Ovary (tissue), 7 donors: ENCODE measurements at regions not wholly inside any gene's neighbourhood (a gene's known extent, or its start where the extent isn't known, plus 50 kb on each side); places are given as distances from the start of the nearest gene placed in this dataset.

Experiments used
- DNase-seq, 5 donors: peaks; one replicate each; pipeline ENCODE4 v3.0.0-alpha.2; 2019 to 2020
- H3K27ac ChIP-seq, 2 donors: fragments of 200-600 bp; one replicate each; pipeline versions ENCODE4 v1.5.1 to v1.8.0; 2019 to 2022
- H3K27me3 ChIP-seq: fragments of 200-600 bp; one replicate; pipeline ENCODE4 v1.8.0; 2022
- H3K36me3 ChIP-seq: fragments of 200-600 bp; sonication (generic); one replicate; pipeline ENCODE4 v1.5.1; 2019
- H3K4me1 ChIP-seq: one replicate; pipeline ENCODE4 v1.8.1; 2013; ENCODE audit warnings: mild to moderate bottlenecking, moderate library complexity; ENCODE audit not compliant: insufficient read depth
- H3K4me3 ChIP-seq: fragments of 200-600 bp; sonication (generic); one replicate; pipeline ENCODE4 v1.5.1; 2017
- H3K9me3 ChIP-seq, 2 donors: fragments of 200-600 bp in 1 of 2; sonication (generic) in 1 of 2; one replicate each; pipeline versions ENCODE4 v1.5.1 to v1.8.1; 2013 to 2019; ENCODE audit warnings: mild to moderate bottlenecking in 1 of 2, moderate library complexity in 1 of 2
- EP300 ChIP-seq: sonication (generic); formaldehyde crosslinking; IDR thresholded peaks from one replicate; pipeline ENCODE4 v1.6.1; 2017; ENCODE audit warnings: antibody characterized with exemption
- POLR2A ChIP-seq: fragments of 450-650 bp; IDR thresholded peaks from one replicate; pipeline ENCODE4 v1.6.1; 2017; ENCODE audit warnings: antibody characterized with exemption, mild to moderate bottlenecking, moderate library complexity
- WGBS, 3 donors: extraction: QIAGEN DNeasy Blood & Tissue Kit in 1 of 3; methylation state at CpG; one replicate each; pipeline versions ENCODE4 v1.1.5 to v1.1.7; 2013 to 2017; 5-methylcytosine and 5-hydroxymethylcytosine counted together
- intact Hi-C, 4 donors: fragments of 100-400 bp; cut with DNase I; formaldehyde crosslinking; loops; one replicate each; pipeline versions ENCODE4 v1.11.0 to v1.15.1; 2022 to 2023
- TF ChIP-seq, protein P1 (sequence below), 3 donors: fragments of 450-650 bp in 2 of 3; fragments of 200-600 bp in 1 of 3; IDR thresholded peaks; one replicate each; pipeline versions ENCODE4 v1.5.1 to v1.8.0; 2016 to 2022; ENCODE audit warnings: antibody characterized with exemption in 3 of 3, mild to moderate bottlenecking in 1 of 3
- donor health status: DM: no; HTN: no; CAD: no; lungs with moderate emphysema.
- donor health status: DM: no; HTN: no; CAD: no.
- donor health status: Bipolar disorder and iron deficiency.
- donor health status: DM: no; HTN: no; CAD: no.
- donor health status: DM: yes; HTN: yes; CAD: no.

DNA sequence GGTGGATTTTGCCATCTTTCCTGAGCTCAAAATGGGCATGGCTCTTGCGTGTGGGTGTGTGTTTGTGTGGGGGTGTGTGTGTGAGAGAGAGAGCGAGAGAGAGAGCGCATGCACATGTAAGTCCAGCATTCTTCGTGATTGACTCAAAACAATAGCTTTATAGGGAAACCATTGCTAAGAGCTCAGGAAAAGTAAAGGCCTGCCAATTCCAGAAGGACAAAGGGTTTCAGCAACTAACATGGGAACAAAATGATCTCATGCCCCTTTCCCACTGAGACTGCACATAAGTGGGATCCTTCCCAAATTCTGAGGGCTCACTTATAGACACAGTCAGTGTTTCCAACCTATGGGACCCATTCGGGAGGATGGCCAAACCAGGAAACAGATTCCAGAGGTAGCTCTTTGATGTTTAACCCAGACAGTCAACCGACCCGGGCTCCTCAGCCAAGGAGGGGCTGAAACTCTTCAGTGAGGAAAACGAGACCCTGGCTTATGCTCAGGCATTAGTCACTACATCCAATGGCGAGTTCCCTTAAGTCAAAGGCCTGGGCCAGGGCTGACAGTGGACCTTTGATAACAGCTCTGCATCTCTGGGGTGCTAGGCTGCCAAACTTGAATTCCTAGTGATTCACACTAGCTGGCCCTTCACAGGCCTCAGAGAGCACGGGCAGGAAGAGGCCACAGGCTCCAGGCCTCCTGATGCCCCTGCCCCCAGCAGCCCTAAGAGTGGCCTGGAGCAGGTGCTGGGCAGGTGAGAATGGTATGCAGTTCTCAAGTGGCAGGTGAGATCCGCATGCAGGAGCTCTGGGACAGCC lies 305.0 kb upstream of the C2CD4B start:
- H3K36me3 ChIP-seq = no peaks in the 10 kb centered on the region
- H3K4me3 ChIP-seq = no peak overlapping the region
- peak in 1 of 5 donors; percentile 47 for DNase-seq
- WGBS, 3 donors = 44 to 66% (median 46%) methylated on average over 11 of the region's 11 CpGs
- TF ChIP-seq, protein P1, sequence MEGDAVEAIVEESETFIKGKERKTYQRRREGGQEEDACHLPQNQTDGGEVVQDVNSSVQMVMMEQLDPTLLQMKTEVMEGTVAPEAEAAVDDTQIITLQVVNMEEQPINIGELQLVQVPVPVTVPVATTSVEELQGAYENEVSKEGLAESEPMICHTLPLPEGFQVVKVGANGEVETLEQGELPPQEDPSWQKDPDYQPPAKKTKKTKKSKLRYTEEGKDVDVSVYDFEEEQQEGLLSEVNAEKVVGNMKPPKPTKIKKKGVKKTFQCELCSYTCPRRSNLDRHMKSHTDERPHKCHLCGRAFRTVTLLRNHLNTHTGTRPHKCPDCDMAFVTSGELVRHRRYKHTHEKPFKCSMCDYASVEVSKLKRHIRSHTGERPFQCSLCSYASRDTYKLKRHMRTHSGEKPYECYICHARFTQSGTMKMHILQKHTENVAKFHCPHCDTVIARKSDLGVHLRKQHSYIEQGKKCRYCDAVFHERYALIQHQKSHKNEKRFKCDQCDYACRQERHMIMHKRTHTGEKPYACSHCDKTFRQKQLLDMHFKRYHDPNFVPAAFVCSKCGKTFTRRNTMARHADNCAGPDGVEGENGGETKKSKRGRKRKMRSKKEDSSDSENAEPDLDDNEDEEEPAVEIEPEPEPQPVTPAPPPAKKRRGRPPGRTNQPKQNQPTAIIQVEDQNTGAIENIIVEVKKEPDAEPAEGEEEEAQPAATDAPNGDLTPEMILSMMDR (IDR thresholded peaks at IDR 0.05) = no peak
- TF ChIP-seq POLR2A (no peak), EP300 (no peak)
- no peaks in the 10 kb centered on the region for H3K27me3 ChIP-seq
- intact Hi-C loops = no loop called here
- H3K9me3 ChIP-seq = no peaks in the 10 kb centered on the region
- no peak overlapping the region for H3K27ac ChIP-seq
- H3K4me1 ChIP-seq = peaks cover 4% of the 10 kb centered on the region

DNA sequence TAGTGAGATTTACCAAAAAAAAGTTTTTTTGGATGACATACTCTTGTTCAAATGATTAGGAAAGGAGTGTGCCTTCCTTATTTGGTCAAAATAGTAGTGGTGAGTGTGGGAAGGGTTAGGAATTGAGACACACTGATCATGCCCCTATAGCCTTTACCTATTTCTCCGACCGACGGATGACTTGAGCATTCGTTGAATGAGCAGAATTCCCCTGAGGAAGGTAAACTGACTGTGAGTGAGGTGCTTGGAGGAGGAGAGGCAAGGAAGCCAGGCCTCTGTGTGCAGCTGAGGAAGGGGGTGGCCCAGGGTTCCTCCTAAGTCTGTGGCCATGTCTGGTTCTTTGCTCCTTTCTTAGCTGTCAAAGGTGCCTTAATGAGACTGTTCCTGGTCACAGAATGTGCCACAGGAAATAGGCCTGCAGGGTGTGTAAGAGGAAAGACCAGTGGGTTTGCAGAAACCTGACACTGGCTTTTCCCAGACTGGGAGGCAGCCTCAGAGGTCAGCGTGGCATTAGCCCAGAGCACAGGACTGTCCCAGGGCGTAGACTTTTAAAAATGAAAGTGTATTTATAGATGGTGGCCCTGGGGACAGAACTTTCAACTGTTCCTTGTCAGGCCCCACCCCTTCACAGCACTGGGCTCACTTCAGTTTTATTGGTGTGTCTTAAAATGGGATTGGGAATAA lies 307.7 kb upstream of the C2CD4B start:
- DNase-seq = no peak
- Histone ChIP-seq H3K36me3 (no peaks in the 10 kb centered on the region), H3K27ac (no peak overlapping the region), H3K27me3 (no peaks in the 10 kb centered on the region), H3K4me1 (peaks cover 8% of the 10 kb centered on the region), H3K9me3 (no peaks in the 10 kb centered on the region), H3K4me3 (no peak overlapping the region)
- intact Hi-C loops = no loop called here
- TF ChIP-seq POLR2A (no peak), EP300 (no peak)
- TF ChIP-seq, protein P1 (IDR thresholded peaks at IDR 0.05) = no peak
- 68 to 89% (median 80%) methylated on average over 6 of the region's 6 CpGs for WGBS, 3 donors

DNA sequence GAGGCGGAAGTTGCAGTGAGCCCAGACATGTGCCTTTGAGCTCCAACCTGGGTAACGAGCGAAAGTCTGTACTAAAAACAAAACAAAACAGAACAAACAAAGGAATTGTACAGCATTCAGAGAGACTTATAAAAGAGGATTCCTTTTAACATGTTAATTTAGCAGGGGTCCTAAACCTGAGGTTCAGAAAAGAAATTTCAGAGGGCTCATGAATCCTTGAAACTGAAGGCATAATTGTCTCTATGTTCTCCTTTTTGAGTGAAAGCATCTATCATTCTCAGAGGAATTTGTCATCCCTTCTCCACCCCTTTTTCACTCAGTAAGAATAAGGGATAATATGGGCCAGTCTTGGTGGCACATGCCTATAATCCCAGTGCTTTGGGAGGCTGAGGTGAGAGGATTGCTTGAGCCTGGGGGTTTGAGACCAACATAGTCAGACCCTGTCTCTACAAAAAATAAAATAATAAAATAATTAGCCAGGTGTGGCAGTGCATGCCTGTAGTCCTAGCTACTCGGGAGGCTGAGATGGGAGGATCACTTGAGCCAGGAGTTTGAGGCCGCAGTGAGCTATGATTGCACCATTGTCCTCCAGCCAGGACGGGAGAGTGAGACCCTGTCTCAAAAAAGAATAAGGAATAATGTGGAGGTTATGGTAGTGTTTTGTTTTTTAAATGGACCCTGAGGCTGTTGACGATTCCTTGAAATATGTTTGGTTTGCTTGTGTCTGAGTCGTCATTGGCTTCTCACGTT lies 309.1 kb upstream of the C2CD4B start:
- no peaks in the 10 kb centered on the region for H3K27me3 ChIP-seq
- TF ChIP-seq, protein P1 (IDR thresholded peaks at IDR 0.05) = no peak
- no peak for TF ChIP-seq POLR2A
- no peak for TF ChIP-seq EP300
- intact Hi-C loops = no loop called here
- no peak for DNase-seq
- H3K27ac ChIP-seq = no peak overlapping the region
- H3K9me3 ChIP-seq = no peaks in the 10 kb centered on the region
- peaks cover 8% of the 10 kb centered on the region for H3K4me1 ChIP-seq
- 69 to 74% (median 73%) methylated on average over 9 of the region's 9 CpGs for WGBS, 3 donors
- no peaks in the 10 kb centered on the region for H3K36me3 ChIP-seq
- no peak overlapping the region for H3K4me3 ChIP-seq

DNA sequence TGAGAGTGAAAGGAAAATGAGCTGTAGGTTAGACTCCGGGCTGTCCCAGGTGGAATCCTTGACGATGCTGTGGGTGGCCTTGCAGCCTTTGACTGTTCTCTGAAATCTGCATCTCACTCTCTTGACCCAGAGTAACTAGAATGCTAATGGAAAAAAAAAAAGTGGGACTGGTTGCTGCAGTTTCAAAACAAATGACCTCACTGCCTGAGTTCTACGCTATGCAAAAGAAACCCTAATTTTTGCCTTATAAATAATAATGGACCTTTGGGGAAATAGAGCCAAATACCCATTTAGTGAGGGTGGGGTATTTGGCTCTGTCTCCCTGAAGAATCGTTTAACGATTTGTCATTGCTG lies 309.7 kb upstream of the C2CD4B start:
- Histone ChIP-seq H3K36me3 (no peaks in the 10 kb centered on the region), H3K27ac (no peak overlapping the region), H3K9me3 (no peaks in the 10 kb centered on the region), H3K4me1 (peaks cover 8% of the 10 kb centered on the region), H3K27me3 (no peaks in the 10 kb centered on the region), H3K4me3 (no peak overlapping the region)
- 15 to 29% (median 23%) methylated on average over 5 of the region's 5 CpGs for WGBS, 3 donors
- TF ChIP-seq, protein P1 (IDR thresholded peaks at IDR 0.05) = no peak
- TF ChIP-seq POLR2A = no peak
- TF ChIP-seq EP300 = no peak
- DNase-seq = no peak
- intact Hi-C loops = no loop called here
